ENCODE measurements at regions not wholly inside any gene's neighbourhood (a gene's known extent, or its start where the extent isn't known, plus 50 kb on each side); places are given as distances from the start of the nearest gene placed in this dataset.

DNA sequence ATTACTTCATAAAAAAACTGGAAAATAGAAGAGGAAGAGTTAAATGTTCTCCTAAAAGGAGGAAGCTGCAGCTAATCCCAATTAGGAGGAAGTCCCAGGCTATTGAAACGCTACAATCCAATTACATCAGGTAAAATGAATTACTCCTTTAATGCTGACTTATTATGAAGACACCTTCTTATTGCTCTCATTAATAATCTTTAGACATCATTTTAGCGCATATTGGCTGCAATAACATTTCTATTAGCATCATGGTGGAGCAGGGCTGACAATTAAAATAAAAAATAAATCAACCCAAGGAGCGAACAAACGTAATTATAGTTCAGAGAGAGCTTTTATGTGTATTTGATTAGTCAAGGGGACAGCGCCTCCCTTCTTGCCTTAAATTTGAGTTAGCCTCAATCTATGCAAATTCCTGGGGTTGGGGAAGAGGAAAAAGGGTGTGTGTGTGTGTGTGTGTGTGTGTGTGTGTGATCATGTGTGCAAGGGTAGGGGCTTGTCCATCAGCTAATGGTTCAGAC, 109.0 kb upstream of the IRX6 start:
- no peak for DNase-seq
- Histone ChIP-seq H3K27me3 (ENCODE audit: low read depth) (no peaks in the 10 kb centered on the region), H3K36me3 (no peaks in the 10 kb centered on the region), H3K4me3 (no peak overlapping the region), H3K4me1 (no peaks in the 10 kb centered on the region), H3K27ac (no peak overlapping the region), H3K9me3 (no peaks in the 10 kb centered on the region)
- intact Hi-C loops (cut with DNase I), result no loop called here
- TF ChIP-seq, protein P1, sequence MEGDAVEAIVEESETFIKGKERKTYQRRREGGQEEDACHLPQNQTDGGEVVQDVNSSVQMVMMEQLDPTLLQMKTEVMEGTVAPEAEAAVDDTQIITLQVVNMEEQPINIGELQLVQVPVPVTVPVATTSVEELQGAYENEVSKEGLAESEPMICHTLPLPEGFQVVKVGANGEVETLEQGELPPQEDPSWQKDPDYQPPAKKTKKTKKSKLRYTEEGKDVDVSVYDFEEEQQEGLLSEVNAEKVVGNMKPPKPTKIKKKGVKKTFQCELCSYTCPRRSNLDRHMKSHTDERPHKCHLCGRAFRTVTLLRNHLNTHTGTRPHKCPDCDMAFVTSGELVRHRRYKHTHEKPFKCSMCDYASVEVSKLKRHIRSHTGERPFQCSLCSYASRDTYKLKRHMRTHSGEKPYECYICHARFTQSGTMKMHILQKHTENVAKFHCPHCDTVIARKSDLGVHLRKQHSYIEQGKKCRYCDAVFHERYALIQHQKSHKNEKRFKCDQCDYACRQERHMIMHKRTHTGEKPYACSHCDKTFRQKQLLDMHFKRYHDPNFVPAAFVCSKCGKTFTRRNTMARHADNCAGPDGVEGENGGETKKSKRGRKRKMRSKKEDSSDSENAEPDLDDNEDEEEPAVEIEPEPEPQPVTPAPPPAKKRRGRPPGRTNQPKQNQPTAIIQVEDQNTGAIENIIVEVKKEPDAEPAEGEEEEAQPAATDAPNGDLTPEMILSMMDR (IDR thresholded peaks at IDR 0.05), result no peak
- ATAC-seq, result no peak

DNA sequence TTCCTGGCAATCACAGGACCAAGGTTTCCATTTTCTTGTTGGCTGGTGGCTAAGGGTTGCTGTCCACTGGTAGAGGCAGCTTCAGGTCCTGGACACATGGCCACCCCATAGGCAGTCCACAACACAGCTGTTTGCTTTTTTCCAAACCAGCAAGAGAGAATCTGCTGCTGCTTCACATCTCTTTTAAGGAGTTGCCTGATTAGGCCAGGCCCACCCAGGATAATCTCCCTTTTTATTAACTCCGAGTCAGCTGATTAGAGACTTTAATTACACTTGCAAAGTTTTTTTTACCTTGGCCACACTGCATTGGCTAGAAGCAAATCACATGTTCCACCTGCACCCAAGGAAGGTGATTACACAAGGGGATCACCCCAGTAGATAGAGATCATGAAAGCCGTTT, 106.6 kb upstream of the IRX6 start:
- TF ChIP-seq, protein P1 (IDR thresholded peaks at IDR 0.05), result no peak
- Histone ChIP-seq H3K27ac (no peak overlapping the region), H3K9me3 (no peaks in the 10 kb centered on the region), H3K4me3 (no peak overlapping the region), H3K27me3 (ENCODE audit: low read depth) (no peaks in the 10 kb centered on the region), H3K36me3 (no peaks in the 10 kb centered on the region), H3K4me1 (no peaks in the 10 kb centered on the region)
- no peak for DNase-seq
- intact Hi-C loops (cut with DNase I), result no loop called here
- ATAC-seq, result no peak

DNA sequence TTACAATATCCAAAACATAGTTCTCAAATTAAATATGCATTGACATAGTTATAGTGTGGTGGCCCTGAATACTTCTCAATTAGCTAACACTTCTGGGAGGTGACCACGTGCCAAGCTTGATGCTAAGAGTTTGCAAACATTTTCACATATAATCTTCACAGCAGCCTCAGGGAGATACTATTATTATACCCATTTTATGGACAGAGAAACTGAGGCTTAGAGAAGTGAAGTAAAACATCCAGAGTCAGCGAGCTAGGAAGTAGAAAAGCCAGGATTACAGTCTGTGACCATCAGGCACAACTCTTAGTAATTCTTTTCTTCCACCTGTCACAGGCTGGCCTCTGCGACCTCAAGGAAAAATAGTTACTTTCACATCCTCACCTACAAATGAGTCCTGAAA, 102.2 kb upstream of the IRX6 start:
- H3K4me3 ChIP-seq, result no peak overlapping the region
- no peaks in the 10 kb centered on the region for H3K27me3 ChIP-seq (ENCODE audit: low read depth)
- intact Hi-C loops (cut with DNase I), result no loop called here
- TF ChIP-seq, protein P1 (IDR thresholded peaks at IDR 0.05), result no peak
- H3K4me1 ChIP-seq, result no peaks in the 10 kb centered on the region
- no peak for ATAC-seq
- peaks cover 7% of the 10 kb centered on the region for H3K9me3 ChIP-seq
- DNase-seq, result no peak
- no peaks in the 10 kb centered on the region for H3K36me3 ChIP-seq
- H3K27ac ChIP-seq, result no peak overlapping the region

DNA sequence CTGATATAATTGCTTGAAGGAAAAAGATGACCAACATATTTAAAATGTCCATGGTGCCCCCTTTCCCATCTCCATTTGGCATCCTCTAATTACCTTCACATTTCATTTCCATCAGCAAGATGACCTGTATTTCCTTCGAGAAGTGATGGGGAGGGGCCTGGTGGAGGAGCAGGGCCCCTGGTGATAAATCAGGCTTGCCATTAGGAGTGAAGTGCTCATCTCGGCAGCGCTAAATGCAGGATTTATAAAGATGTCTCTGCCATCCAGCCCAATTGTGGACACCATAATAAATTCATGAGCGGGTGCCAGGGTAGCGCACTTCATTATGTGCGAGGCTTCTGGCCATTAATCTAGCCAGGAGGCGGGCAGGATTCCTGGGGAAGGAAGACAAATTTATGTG, 101.5 kb upstream of the IRX6 start:
- TF ChIP-seq, protein P1 (IDR thresholded peaks at IDR 0.05), result no peak
- no peak for DNase-seq
- no peaks in the 10 kb centered on the region for H3K36me3 ChIP-seq

DNA sequence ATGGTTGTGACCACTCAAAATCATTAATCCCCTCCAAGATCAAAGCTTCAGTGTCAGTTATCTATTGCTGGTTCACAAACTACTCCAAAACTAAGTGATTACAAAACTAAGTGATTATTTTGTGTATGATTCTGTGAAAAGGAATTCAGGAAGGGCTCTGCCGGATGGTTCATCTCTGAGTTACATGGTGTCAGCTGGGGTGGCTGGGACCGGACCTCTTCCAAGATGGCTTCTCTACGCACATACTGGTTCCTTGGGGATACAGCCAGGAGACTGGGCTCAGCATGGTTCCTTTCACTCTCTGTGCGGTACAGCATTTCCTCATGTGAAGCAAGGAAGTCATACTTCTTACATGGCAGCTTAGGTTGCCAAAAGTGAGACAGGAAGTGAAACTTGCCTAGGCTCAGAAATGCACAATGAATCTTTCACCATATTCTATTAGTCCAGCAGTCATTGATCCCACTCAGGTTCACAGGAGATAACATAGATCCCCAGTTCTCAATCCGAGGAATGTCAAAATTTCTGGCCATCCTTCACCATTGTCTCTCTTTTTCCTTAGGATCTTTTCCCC, 97.9 kb upstream of the IRX6 start:
- no peak overlapping the region for H3K27ac ChIP-seq
- no peaks in the 10 kb centered on the region for H3K27me3 ChIP-seq (ENCODE audit: low read depth)
- intact Hi-C loops (cut with DNase I), result no loop called here
- TF ChIP-seq, protein P1 (IDR thresholded peaks at IDR 0.05), result no peak
- no peak overlapping the region for H3K4me3 ChIP-seq
- no peaks in the 10 kb centered on the region for H3K36me3 ChIP-seq
- ATAC-seq (no peak), DNase-seq (no peak)
- H3K9me3 ChIP-seq, result peaks cover 7% of the 10 kb centered on the region
- no peaks in the 10 kb centered on the region for H3K4me1 ChIP-seq

More for the DNA sequence above, 101.5 kb upstream of the IRX6 start:
- Histone ChIP-seq H3K27me3 (ENCODE audit: low read depth) (no peaks in the 10 kb centered on the region), H3K27ac (no peak overlapping the region), H3K4me1 (no peaks in the 10 kb centered on the region), H3K9me3 (peaks cover 7% of the 10 kb centered on the region), H3K4me3 (no peak overlapping the region)
- intact Hi-C loops (cut with DNase I), result no loop called here
- no peak for ATAC-seq

All from lower lobe of right lung (tissue), 2 donors.